GM21515 (cell line): ENCODE measurements at regions not wholly inside any gene's neighbourhood (a gene's known extent, or its start where the extent isn't known, plus 50 kb on each side); places are given as distances from the start of the nearest gene placed in this dataset.

Experiments used
- ATAC-seq: cut with Tn5 transposase; IDR thresholded peaks from one replicate; pipeline ENCODE4 v1.9.1; 2021; ENCODE audit not compliant: unreplicated experiment

DNA sequence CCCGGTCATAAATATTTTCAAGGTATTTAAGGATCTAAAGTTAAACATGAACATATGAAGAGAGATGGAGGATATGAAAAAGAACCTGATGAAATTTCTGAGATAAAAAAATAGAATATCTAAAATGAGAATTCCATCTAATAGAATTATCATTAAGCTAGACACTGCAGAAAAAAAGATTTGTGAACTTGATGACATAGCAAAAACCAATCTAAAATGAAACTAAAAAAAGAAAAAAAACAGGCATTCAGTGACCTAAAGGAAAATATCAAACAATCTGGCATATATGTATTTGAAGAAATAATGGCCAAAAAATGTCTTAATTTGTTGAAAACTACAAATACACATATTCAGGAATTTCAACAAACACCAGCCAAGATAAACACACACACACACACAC, 81.6 kb upstream of the ZC3H12C start:
- no peak for ATAC-seq

DNA sequence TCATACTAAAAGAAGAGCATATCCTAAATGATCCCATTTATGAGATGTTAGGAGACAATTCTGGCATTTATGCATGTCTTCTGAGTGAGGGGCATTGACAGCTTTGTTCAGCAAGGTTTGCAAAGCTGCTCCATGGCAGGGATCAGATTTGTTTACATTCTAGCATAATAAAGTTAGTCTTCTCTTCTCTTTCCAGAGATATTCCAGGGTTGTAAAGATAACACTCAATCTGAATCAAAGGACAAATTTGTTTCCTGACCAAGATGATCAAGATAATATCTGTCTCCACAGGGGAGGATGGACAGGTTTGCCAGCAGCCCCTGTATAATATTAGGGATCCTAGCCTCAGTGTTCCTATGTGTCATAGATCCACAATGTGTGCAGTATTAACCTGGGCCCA, 77.5 kb upstream of the ZC3H12C start:
- no peak for ATAC-seq

DNA sequence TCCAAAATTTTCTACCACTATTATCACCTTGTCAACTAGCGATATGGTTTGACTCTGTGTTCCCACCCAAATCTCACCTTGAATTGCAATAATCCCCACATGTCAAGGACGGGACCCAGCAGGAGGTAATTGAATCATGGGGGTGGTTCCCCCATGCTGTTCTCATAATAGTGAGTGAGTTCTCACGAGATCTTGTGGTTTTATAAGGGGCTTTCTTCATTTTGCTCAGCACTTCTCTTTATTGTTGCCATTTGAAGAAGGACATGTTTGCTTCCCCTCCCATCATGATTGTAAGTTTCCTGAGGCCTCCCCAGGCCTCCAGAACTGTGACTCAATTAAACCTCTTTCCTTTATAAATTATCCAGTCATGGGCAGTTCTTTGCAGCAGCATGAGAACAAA, 73.5 kb upstream of the ZC3H12C start:
- no peak for ATAC-seq

DNA sequence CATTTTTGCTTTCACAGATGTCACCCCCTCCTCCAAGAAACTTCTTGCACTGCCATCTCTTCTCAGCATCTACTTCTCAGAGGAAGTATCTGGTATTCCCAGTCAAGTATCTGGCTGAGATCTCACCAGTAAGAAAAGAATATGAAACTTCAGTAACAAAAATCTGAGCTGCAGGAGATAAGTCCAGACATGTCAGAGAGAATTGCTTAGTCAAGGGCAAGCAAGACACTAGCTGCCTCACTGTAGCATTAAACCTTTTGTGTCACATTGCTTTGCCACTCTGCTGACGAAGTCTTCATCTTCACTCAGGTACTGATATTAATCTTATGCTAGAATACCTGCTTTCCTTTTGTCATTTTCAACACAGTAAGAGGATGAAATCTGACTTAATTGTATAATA, 70.6 kb upstream of the ZC3H12C start:
- ATAC-seq, result no peak

DNA sequence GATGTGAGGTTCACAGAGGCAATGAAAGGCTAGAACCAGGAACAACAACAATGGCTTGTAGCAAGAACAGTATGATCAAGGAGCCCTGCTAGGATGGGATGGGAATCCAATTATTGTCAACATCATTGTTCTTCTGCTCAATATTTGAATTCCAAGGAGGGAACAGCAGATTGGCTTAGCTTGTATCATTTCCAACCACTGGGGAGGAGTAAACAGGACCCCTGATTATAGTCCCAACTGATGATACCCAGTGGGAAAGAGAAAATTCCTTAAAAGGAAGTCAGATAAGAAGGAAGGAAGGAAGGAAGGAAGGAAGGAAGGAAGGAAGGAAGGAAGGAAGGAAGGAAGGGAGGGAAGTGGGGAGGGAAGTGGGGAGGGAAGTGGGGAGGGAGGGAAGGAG, 69.5 kb upstream of the ZC3H12C start:
- ATAC-seq, result no peak

DNA sequence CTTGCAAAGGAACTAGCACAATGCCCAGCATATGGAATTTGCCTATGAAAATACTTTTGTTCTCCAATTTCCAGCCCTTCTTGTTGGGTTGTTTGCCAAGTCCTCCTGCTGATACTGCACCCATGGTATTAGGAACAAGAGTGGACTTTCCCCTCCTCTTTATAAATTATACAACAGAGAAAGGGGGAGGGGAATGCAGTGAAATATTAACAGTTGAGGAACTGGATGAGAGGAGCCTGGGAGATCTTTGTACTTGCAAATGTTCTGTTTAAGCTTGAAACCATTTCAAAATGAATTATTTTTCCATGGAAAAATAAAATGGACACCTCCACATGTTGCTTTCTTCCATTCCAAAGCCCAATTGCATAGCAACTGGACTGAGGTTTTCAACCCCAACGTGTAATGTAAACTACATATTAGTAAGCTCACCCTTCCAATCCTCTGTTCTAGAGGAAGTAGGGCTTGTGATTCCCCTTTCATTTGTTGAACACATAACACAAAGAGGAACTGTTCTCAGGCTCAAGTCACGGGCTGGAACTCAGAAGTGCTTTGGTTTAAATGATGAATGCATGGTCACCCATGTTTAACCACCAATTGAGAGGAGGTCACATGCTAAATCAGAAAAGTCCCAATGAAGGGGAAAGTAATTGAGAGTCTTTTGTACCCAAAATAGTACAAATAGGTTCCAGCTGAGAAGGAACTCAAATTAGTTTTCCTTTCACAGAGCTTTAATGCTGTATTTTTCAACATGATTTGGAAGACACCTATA, 66.2 kb upstream of the ZC3H12C start:
- ATAC-seq, result peak; percentile 93

DNA sequence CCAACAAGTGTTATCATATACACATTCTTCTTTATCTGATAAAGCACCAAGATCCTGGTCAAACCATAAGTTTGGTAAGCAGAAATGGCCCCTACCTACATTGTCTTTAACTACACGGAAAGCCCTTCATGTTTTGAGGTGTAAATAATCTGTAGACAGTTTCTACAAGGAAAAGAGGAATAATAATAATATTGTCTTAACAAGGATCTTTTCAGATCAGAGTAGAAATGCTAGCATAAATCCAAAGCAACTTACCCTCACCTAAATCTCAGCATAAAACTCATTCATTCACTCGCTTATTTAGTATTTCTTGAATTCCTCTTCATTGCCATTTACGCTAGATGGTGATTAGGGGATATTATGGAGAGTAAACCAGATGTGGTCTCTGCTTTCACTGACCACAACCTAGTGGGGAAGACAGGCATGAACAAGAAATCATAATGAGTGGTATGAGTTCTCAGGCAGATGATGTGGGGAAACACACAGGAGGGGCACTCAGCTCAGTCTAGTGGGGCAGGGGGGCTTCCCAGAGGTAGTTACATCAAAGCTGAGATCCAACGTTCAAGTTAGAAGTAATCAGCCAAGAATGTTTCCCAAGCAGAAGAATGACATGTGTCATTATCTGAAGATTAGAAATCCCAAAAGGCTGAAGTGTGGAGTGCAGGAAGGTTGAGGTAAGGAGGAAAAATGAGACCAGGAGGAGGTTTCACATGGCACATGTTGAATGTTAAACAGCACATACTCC, 65.4 kb upstream of the ZC3H12C start:
- peak; percentile 38 for ATAC-seq

DNA sequence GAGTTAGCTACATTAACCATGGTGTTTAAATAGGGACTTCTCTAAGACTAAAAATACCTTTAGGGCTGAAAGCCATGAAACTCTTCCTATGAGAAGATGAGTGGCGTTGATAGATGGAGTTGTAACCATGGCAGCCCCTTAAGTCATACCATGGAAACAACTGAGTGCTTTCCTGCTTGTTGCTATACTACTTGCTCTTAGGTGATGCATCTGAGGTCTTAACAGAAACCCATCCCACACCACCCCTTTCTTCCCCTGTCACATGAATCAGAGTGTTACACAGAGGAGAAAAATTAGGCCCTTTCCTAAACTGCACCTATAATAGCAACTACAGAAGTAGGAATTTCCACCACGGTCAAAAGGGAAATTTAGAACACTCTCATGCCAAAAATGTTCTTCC, 64.3 kb upstream of the ZC3H12C start:
- ATAC-seq, result no peak

DNA sequence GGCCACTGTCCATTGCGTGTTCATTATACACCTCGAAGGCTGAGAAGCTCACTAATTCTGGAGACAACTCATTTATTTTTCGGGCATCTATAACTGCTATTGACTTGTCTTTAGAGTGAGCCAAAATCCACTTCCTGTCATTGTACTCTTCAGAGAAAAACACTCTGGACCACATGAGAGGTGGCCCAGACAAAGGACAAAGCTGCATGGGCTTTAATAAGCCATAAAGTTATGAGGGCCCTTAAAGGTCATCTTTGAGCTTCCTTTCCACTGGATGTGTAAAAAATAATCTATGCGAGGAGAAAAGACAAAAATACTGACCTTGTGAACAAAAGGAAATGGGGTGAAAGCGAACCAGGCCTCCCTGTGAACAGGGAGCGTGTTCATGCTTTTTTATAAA, 63.5 kb upstream of the ZC3H12C start:
- ATAC-seq, result no peak

DNA sequence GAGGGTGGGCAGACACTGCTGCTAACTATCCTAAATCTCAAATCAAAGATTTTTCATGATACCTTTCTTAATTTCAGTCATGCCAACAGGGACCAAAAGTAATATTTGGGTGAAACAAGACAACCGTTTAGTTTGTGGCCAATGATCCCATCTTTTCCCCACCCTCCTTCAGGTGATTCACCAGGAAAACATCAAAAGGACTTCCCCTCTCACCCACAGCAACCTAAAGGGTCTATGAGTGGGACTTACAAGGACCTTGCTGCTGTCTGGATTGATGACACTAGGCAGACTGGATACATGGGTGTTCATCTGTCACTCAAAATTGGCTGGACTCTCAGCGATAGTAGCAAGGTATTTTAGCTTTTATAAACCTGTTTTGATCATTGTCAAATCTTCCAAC, 62.0 kb upstream of the ZC3H12C start:
- no peak for ATAC-seq

DNA sequence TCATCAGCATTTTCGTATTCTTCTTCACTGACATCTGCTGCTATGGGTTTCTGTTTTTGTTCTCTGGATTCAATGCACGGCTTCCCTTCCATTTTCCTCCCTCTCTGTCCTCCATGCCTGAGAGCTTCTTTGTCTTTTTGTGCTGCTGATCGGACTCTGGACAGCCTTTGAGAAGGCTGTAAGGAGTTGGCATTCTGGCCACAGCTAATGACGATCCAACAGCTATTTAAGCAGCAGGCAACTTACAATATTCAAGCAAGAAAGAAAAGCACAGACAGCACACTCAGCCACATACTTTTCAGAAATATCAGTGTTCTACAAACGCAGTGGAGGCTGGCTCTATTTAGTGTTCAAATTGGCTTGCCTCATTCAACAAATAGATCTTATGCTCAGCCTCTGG, 60.9 kb upstream of the ZC3H12C start:
- no peak for ATAC-seq

DNA sequence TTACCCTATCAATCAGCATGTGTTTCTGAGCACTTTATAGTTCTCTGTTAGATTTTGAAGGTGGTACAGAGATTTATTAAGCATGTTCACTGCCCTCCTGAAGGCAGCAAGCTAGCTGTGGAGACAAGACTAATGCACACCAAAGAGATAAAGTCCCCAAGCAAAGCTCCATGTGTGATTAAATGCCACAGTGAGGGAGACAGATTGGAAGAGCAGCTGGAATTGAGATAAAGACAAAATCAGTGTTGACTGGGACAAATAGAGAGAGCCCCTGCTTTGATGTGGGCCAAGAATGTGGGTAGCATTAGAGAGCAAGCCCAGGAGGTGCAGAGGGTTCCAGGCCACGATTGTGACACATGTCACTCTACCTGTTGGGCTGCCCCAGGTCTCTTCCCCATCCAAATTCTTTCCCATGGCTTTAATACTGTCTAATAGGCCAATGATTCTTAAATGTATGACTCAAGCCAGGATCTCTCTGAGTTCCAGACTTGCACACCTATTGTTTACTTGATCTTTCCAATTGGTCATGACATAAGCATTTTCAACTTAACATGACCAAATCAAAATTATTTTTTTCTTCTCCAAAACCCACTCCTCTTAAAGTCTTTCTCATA, 60.1 kb upstream of the ZC3H12C start:
- ATAC-seq, result no peak

DNA sequence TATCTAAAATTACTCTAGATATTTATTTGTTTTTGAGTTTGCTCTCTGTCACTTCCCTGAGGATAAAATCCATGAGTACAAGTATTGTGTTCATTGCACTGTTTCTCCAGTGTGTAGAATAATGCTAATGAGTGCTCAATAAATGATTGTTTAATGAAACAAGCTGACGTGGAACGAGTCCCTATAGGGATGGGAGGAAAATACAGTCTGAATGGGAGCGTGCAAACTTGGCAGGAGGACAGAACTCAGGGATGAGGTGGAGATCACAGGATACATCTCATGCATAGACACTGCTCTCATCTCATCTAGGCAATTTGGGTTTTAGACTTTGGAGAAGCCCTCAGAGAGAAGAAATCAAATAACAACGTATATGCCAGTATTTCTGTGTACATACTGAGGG, 58.4 kb upstream of the ZC3H12C start:
- no peak for ATAC-seq

DNA sequence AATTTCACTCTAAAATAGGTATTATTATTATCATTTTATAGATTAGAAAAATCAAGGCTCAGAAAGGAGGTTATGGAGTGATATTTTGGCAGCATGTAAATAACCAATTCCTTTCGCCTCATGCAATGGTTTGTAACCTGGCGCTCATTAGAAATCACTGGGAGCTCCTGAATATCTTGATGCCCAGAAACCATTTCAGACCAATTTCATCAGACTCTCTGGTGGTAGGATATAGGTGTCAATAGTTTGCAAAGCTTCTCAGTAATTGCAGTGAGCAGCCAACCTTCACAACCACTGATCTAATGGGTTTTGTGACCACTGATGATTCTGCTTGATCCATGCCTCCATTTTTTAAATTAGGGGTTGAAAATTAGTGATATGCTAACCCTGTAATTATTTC, 57.8 kb upstream of the ZC3H12C start:
- no peak for ATAC-seq

DNA sequence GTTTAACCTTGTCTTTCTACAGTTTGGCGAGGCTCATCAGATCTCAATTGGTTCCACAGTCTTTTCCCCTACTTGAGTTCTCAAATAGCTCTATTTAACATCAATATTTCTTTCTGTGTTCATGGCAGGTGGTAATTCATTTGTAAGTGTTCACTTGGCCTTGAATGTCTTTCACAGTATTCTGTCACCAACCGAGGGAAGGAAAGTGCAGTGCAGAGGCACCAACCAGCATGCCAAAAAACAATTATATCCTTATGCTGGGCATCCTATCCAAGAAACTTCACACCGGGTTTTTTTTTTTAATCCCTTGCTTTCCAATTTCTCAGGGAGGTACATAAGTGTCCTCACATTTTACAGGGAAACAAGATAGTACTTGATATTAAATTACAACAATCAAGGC, 55.0 kb upstream of the ZC3H12C start:
- no peak for ATAC-seq
